ENCODE measurements at regions not wholly inside any gene's neighbourhood (a gene's known extent, or its start where the extent isn't known, plus 50 kb on each side); places are given as distances from the start of the nearest gene placed in this dataset.

GRCh38 chr11:109140857-109141515 is 281.0 kb upstream of the C11orf87 start:
- H3K27ac ChIP-seq: no peak overlapping the region
- peaks cover 0 to 2% (median 0%) of the 10 kb centered on the region in 4 donors for H3K4me1 ChIP-seq
- H3K27me3 ChIP-seq: no peaks in the 10 kb centered on the region
- no peak for DNase-seq
- 69 to 76% methylated on average over 2 to 3 of the region's 3 CpGs for WGBS, 2 donors
- no peak for ATAC-seq (ENCODE audit: low FRiP score in 2 of 2)
- no peak for TF ChIP-seq POLR2AphosphoS5 (IDR thresholded peaks at IDR 0.05)
- no peak for TF ChIP-seq CTCF (IDR thresholded peaks at IDR 0.05)
- TF ChIP-seq EP300 (IDR thresholded peaks at IDR 0.05): no peak
- TF ChIP-seq POLR2A (IDR thresholded peaks at IDR 0.05): no peak
- no peak overlapping the region for H3K4me3 ChIP-seq
- peaks cover 0 to 3% (median 0%) of the 10 kb centered on the region in 4 donors for H3K9me3 ChIP-seq
- H3K36me3 ChIP-seq: no peaks in the 10 kb centered on the region

GRCh38 chr11:109145287-109145686 is 276.7 kb upstream of the C11orf87 start:
- no peaks in the 10 kb centered on the region for H3K9me3 ChIP-seq
- WGBS, 2 donors: 95 to 96% methylated on average over 10 to 14 of the region's 14 CpGs
- peaks cover 0 to 3% (median 0%) of the 10 kb centered on the region in 4 donors for H3K4me1 ChIP-seq
- no peak for ATAC-seq (ENCODE audit: low FRiP score in 2 of 2)
- DNase-seq: peak in 1 of 2 donors; percentile 75
- H3K27me3 ChIP-seq: no peaks in the 10 kb centered on the region
- no peaks in the 10 kb centered on the region for H3K36me3 ChIP-seq
- no peak overlapping the region for H3K4me3 ChIP-seq
- TF ChIP-seq POLR2A (IDR thresholded peaks at IDR 0.05) (no peak), EP300 (IDR thresholded peaks at IDR 0.05) (no peak), CTCF (IDR thresholded peaks at IDR 0.05) (no peak), POLR2AphosphoS5 (IDR thresholded peaks at IDR 0.05) (no peak)
- H3K27ac ChIP-seq: no peak overlapping the region

GRCh38 chr11:109147726-109148125 is 274.3 kb upstream of the C11orf87 start:
- DNase-seq (no peak), ATAC-seq (ENCODE audit: low FRiP score in 2 of 2) (no peak)
- Histone ChIP-seq H3K9me3 (no peaks in the 10 kb centered on the region), H3K36me3 (no peaks in the 10 kb centered on the region), H3K4me1 (peaks cover 0 to 3% (median 0%) of the 10 kb centered on the region in 4 donors), H3K27ac (no peak overlapping the region), H3K27me3 (no peaks in the 10 kb centered on the region), H3K4me3 (no peak overlapping the region)
- no peak for TF ChIP-seq EP300 (IDR thresholded peaks at IDR 0.05)
- no peak for TF ChIP-seq POLR2A (IDR thresholded peaks at IDR 0.05)
- TF ChIP-seq POLR2AphosphoS5 (IDR thresholded peaks at IDR 0.05): no peak
- no peak for TF ChIP-seq CTCF (IDR thresholded peaks at IDR 0.05)

- no peak for TF ChIP-seq EP300 (IDR thresholded peaks at IDR 0.05)
- no peak for TF ChIP-seq POLR2A (IDR thresholded peaks at IDR 0.05)
- TF ChIP-seq POLR2AphosphoS5 (IDR thresholded peaks at IDR 0.05): no peak
- Histone ChIP-seq H3K36me3 (no peaks in the 10 kb centered on the region), H3K9me3 (no peaks in the 10 kb centered on the region), H3K27ac (no peak overlapping the region), H3K27me3 (no peaks in the 10 kb centered on the region), H3K4me3 (no peak overlapping the region), H3K4me1 (peaks cover 0 to 3% (median 0%) of the 10 kb centered on the region in 4 donors)
- DNase-seq (no peak), ATAC-seq (ENCODE audit: low FRiP score in 2 of 2) (no peak)
- WGBS, 2 donors: 78 to 82% methylated on average over 2 of the region's 2 CpGs
Observed at GRCh38 chr11:109148669-109149068, 273.3 kb upstream of the C11orf87 start.

GRCh38 chr11:109150581-109150980 is 271.4 kb upstream of the C11orf87 start:
- Histone ChIP-seq H3K36me3 (no peaks in the 10 kb centered on the region), H3K4me3 (no peak overlapping the region), H3K4me1 (peaks cover 0 to 6% (median 0%) of the 10 kb centered on the region in 4 donors), H3K27ac (no peak overlapping the region), H3K9me3 (no peaks in the 10 kb centered on the region), H3K27me3 (no peaks in the 10 kb centered on the region)
- TF ChIP-seq POLR2A (IDR thresholded peaks at IDR 0.05) (no peak), CTCF (IDR thresholded peaks at IDR 0.05) (no peak), POLR2AphosphoS5 (IDR thresholded peaks at IDR 0.05) (no peak), EP300 (IDR thresholded peaks at IDR 0.05) (no peak)
- DNase-seq (no peak), ATAC-seq (ENCODE audit: low FRiP score in 2 of 2) (no peak)
- 52 to 54% methylated on average over 2 of the region's 2 CpGs for WGBS, 2 donors

All from upper lobe of left lung (tissue), 6 donors.